ENCODE measurements at regions not wholly inside any gene's neighbourhood (a gene's known extent, or its start where the extent isn't known, plus 50 kb on each side); places are given as distances from the start of the nearest gene placed in this dataset.

DNA sequence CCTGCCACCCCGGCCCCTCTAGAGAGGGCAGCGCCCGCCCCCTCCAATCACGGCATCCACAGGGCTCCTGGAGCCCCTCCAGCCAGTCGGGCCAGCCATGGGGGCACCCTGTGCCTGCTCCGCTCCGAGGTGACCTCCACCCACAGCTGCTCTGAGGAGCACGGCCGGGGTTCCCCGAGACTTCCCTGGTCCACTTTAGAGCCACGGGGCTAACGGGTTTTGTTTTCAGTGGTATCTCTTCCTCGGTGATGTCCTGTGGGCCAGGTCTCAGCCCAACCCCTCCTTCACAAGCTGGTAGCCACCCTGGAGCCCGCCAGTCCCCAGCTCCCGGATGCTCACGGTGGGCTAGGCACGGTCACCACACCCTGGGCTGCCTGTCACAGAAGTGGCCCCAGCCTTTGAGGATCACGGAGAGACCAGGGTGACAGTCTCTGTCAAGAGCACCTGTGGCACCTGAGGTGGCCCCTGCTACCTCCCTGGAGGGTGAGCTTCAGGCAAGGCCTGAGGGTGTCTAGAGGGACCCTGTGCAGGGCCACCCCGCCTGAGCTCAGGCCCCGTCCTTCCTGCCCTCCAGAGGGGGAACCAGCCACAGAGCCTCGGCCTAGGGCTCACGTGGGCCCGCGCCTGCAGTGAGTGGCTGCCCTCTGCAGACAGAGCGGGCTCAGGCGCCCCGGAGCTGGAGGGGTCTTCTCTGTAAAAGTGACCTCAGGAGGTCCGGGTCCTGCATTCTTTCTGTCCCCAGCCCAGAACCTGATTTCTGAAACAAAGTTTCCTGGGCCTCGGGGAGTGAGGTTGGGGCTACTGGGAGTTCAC lies 146.0 kb upstream of the C14orf180 start:
- Histone ChIP-seq H3K27ac (ENCODE audit: low read depth, low read length) (no peak overlapping the region), H3K27me3 (ENCODE audit: control insufficient read depth in 1 of 2, insufficient read depth in 2 of 2, low read length in 2 of 2) (no peaks in the 10 kb centered on the region), H3K4me3 (ENCODE audit: low read depth in 1 of 2, low read length in 2 of 2) (no peak overlapping the region), H3K9me3 (ENCODE audit: control insufficient read depth in 1 of 2, low read length in 2 of 2) (no peaks in the 10 kb centered on the region), H3K36me3 (ENCODE audit: control insufficient read depth in 1 of 2, insufficient read depth in 2 of 2, low read length in 2 of 2) (no peaks in the 10 kb centered on the region), H3K4me1 (ENCODE audit: control insufficient read depth in 1 of 2, insufficient read depth in 2 of 2, low read length in 2 of 2) (peaks cover 9 to 11% of the 10 kb centered on the region in 2 donors), H3K9ac (ENCODE audit: low read depth in 1 of 2, low read length in 2 of 2) (no peak overlapping the region)

DNA sequence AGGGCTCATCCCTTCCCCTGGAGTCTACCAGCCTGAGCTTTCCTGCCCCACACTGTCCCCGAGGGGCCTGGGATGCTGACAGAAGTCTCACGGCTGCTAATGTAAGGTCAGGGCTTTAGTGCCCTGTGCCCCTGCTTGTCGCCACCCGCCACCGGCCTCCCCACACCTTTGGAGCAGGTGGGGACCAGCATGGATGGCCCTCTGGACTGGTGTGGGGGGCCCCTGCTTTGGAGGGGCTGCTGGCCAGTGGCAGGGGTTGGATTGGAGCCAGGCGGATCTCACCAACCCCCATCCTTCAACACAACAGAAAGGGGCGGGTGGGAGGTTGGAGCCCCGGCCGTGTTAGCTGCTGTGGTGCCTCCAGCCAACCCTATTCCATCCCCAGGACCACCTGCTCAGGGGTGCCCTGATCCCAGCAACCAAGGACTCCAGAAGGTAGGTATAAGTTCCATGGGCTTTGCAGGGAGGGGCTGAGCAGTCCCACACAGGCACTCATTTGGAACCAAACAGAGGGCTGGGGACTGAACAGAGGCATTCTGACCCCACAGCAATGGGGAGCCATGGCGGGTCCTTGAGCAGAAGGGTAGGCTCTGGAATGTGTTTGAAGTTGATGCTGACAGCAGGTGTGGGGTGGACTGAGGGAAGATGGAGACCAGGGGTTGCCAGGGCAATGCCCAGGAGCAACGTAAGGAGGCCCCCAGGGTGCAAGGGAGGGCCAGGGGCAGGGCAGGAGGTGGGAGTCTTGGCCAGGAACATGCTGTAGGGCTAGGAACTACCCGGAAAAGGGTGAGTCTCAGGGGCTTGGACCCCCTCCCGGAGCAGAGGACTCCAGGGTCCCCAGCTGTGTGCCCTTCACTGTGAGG lies 145.1 kb upstream of the C14orf180 start:
- no peaks in the 10 kb centered on the region for H3K9me3 ChIP-seq (ENCODE audit: control insufficient read depth in 1 of 2, low read length in 2 of 2)
- no peak overlapping the region for H3K4me3 ChIP-seq (ENCODE audit: low read depth in 1 of 2, low read length in 2 of 2)
- H3K9ac ChIP-seq (ENCODE audit: low read depth in 1 of 2, low read length in 2 of 2): no peak overlapping the region
- peaks cover 9 to 11% of the 10 kb centered on the region in 2 donors for H3K4me1 ChIP-seq (ENCODE audit: control insufficient read depth in 1 of 2, insufficient read depth in 2 of 2, low read length in 2 of 2)
- H3K36me3 ChIP-seq (ENCODE audit: control insufficient read depth in 1 of 2, insufficient read depth in 2 of 2, low read length in 2 of 2): no peaks in the 10 kb centered on the region
- no peaks in the 10 kb centered on the region for H3K27me3 ChIP-seq (ENCODE audit: control insufficient read depth in 1 of 2, insufficient read depth in 2 of 2, low read length in 2 of 2)
- H3K27ac ChIP-seq (ENCODE audit: low read depth, low read length): no peak overlapping the region

DNA sequence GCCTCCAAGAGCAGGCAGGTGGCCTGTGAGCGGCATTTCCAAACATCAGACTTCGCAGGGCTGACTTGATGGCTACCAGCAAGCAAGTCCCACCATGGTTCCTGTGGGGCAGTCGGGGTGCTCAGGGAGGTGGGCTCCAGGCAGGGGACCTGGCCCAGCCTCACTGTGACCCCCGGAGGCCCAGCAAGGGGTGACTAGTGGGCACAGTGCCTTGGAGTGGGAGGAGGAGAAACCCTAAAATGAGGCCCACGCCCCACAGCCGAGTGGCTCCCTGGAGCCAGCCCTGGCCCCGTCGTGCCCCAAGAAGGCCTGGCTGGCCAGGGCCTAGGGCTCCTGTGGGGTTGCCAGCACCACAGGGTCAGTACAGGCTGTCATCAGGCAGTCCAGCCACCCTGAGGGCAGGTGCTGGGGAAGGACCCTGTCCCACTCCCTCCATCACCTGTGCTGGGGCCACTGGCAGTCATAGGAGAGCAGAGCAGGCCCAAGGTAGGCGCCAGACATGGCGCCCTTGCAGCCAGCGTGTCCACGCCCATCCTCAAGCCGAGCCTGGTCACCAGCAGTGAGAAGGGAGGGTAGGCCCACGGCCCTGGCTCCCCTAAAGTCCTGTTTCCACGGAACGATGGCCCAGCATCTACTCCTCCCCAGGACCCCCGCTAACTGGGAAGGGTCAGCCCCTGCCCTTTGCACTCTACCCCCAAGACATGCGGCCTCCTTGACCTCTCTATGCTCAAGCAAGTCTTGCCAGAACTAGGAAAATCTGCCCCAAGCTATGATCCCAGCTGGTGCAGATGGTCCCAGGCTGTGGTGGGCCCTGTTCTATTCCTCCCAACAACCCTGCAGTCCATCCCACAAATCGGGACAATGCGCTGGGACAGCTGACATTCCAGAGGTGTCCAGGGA lies 144.2 kb upstream of the C14orf180 start:
- H3K4me1 ChIP-seq (ENCODE audit: control insufficient read depth in 1 of 2, insufficient read depth in 2 of 2, low read length in 2 of 2): peaks cover 9 to 11% of the 10 kb centered on the region in 2 donors
- H3K4me3 ChIP-seq (ENCODE audit: low read depth in 1 of 2, low read length in 2 of 2): no peak overlapping the region
- no peaks in the 10 kb centered on the region for H3K36me3 ChIP-seq (ENCODE audit: control insufficient read depth in 1 of 2, insufficient read depth in 2 of 2, low read length in 2 of 2)
- H3K27ac ChIP-seq (ENCODE audit: low read depth, low read length): no peak overlapping the region
- H3K9ac ChIP-seq (ENCODE audit: low read depth in 1 of 2, low read length in 2 of 2): no peak overlapping the region
- no peaks in the 10 kb centered on the region for H3K9me3 ChIP-seq (ENCODE audit: control insufficient read depth in 1 of 2, low read length in 2 of 2)
- no peaks in the 10 kb centered on the region for H3K27me3 ChIP-seq (ENCODE audit: control insufficient read depth in 1 of 2, insufficient read depth in 2 of 2, low read length in 2 of 2)

GRCh38 chr14:104436047-104436591 lies 143.4 kb upstream of the C14orf180 start:
- peaks cover 9 to 11% of the 10 kb centered on the region in 2 donors for H3K4me1 ChIP-seq (ENCODE audit: control insufficient read depth in 1 of 2, insufficient read depth in 2 of 2, low read length in 2 of 2)
- H3K36me3 ChIP-seq (ENCODE audit: control insufficient read depth in 1 of 2, insufficient read depth in 2 of 2, low read length in 2 of 2): no peaks in the 10 kb centered on the region
- no peaks in the 10 kb centered on the region for H3K9me3 ChIP-seq (ENCODE audit: control insufficient read depth in 1 of 2, low read length in 2 of 2)
- no peak overlapping the region for H3K27ac ChIP-seq (ENCODE audit: low read depth, low read length)
- no peaks in the 10 kb centered on the region for H3K27me3 ChIP-seq (ENCODE audit: control insufficient read depth in 1 of 2, insufficient read depth in 2 of 2, low read length in 2 of 2)
- H3K4me3 ChIP-seq (ENCODE audit: low read depth in 1 of 2, low read length in 2 of 2): peak overlapping the region; percentile 13 to 45
- no peak overlapping the region for H3K9ac ChIP-seq (ENCODE audit: low read depth in 1 of 2, low read length in 2 of 2)

- Histone ChIP-seq H3K9me3 (ENCODE audit: control insufficient read depth in 1 of 2, low read length in 2 of 2) (no peaks in the 10 kb centered on the region), H3K9ac (ENCODE audit: low read depth in 1 of 2, low read length in 2 of 2) (no peak overlapping the region), H3K27me3 (ENCODE audit: control insufficient read depth in 1 of 2, insufficient read depth in 2 of 2, low read length in 2 of 2) (no peaks in the 10 kb centered on the region), H3K27ac (ENCODE audit: low read depth, low read length) (no peak overlapping the region), H3K4me1 (ENCODE audit: control insufficient read depth in 1 of 2, insufficient read depth in 2 of 2, low read length in 2 of 2) (peaks cover 9 to 11% of the 10 kb centered on the region in 2 donors), H3K36me3 (ENCODE audit: control insufficient read depth in 1 of 2, insufficient read depth in 2 of 2, low read length in 2 of 2) (no peaks in the 10 kb centered on the region), H3K4me3 (ENCODE audit: low read depth in 1 of 2, low read length in 2 of 2) (peak overlapping the region in 1 of 2 donors; percentile 13)
Measured at GRCh38 chr14:104436741-104437701, 142.5 kb upstream of the C14orf180 start.

DNA sequence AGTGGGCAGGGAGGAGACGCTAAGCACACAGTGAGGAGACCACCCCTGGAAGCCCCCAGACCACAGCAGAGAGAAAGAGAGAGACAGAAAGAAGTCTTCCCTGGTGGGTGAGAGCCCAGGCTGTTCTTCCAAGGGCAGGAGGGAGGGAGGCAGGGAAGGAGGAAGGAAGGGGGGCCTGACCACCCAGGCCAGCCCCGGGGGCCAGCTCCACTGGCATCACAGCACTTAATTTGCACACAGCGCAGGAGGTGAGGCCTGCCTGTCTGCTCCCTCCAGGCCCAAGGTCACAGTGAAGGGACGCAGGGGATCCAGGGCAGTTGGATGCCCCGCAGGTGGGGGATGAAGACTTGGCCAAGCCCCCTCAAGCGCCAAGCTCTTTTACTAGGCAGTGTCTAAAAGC lies 141.9 kb upstream of the C14orf180 start:
- Histone ChIP-seq H3K27ac (ENCODE audit: low read depth, low read length) (no peak overlapping the region), H3K9ac (ENCODE audit: low read depth in 1 of 2, low read length in 2 of 2) (no peak overlapping the region), H3K4me3 (ENCODE audit: low read depth in 1 of 2, low read length in 2 of 2) (no peak overlapping the region), H3K36me3 (ENCODE audit: control insufficient read depth in 1 of 2, insufficient read depth in 2 of 2, low read length in 2 of 2) (no peaks in the 10 kb centered on the region), H3K27me3 (ENCODE audit: control insufficient read depth in 1 of 2, insufficient read depth in 2 of 2, low read length in 2 of 2) (no peaks in the 10 kb centered on the region), H3K9me3 (ENCODE audit: control insufficient read depth in 1 of 2, low read length in 2 of 2) (no peaks in the 10 kb centered on the region), H3K4me1 (ENCODE audit: control insufficient read depth in 1 of 2, insufficient read depth in 2 of 2, low read length in 2 of 2) (peaks cover 9 to 11% of the 10 kb centered on the region in 2 donors)

DNA sequence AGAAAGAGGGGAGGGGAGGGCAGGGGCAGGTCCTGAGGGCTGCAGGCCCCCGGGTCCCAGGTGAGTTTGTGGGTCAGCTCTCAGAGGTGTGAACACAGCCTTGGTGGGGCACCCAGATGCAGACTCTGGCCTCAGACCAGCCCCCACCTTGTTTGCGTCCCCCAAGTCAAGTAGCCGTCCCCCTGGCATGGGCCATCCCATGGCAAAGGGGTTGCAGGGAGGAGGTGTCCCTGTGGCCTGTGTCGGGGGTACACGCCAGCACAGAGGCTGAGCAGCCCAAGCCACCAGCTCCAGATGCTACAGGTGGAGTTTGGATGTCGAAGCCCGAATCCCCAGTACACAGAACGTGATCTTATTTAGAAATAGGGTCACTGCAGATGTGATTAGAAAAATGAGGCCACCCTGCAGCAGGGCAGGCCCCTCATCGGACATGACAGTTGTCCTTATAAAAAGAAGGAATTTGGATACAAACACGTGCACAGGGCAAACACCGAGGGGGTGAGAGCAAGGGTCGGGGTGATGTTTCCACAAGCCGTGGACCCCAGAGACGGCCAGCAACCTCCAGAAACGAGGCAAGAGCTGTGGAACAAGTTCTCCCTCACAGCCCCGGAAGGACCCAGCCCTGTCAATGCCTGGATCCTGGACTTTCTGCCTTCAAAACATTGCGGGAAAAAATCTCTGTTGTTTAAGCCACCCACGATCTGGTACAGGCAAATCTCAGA lies 141.2 kb upstream of the C14orf180 start:
- Histone ChIP-seq H3K4me3 (ENCODE audit: low read depth in 1 of 2, low read length in 2 of 2) (no peak overlapping the region), H3K27me3 (ENCODE audit: control insufficient read depth in 1 of 2, insufficient read depth in 2 of 2, low read length in 2 of 2) (no peaks in the 10 kb centered on the region), H3K9ac (ENCODE audit: low read depth in 1 of 2, low read length in 2 of 2) (no peak overlapping the region), H3K27ac (ENCODE audit: low read depth, low read length) (no peak overlapping the region), H3K9me3 (ENCODE audit: control insufficient read depth in 1 of 2, low read length in 2 of 2) (no peaks in the 10 kb centered on the region), H3K4me1 (ENCODE audit: control insufficient read depth in 1 of 2, insufficient read depth in 2 of 2, low read length in 2 of 2) (peaks cover 9 to 11% of the 10 kb centered on the region in 2 donors), H3K36me3 (ENCODE audit: control insufficient read depth in 1 of 2, insufficient read depth in 2 of 2, low read length in 2 of 2) (no peaks in the 10 kb centered on the region)

DNA sequence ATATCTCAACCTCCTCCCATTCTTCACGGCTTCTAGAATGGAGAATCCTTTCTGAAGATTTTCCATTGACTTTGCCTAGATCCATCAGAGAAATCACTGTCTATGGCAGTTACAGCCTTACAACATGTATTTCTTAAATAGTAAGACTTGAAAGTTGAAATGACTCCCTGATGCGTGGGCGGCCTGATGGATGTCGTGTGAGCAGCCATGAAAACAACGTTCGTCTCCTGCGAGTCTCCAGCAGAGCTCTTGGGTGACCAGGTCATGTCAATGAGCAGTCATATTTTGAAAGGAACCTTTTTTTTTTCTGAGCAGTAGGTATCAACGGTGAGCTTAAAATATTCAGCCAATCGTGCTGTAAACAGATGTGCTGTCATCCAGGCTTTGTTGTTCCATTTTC lies 139.9 kb upstream of the C14orf180 start:
- Histone ChIP-seq H3K4me1 (ENCODE audit: control insufficient read depth in 1 of 2, insufficient read depth in 2 of 2, low read length in 2 of 2) (peaks cover 9 to 11% of the 10 kb centered on the region in 2 donors), H3K4me3 (ENCODE audit: low read depth in 1 of 2, low read length in 2 of 2) (no peak overlapping the region), H3K9me3 (ENCODE audit: control insufficient read depth in 1 of 2, low read length in 2 of 2) (no peaks in the 10 kb centered on the region), H3K27me3 (ENCODE audit: control insufficient read depth in 1 of 2, insufficient read depth in 2 of 2, low read length in 2 of 2) (no peaks in the 10 kb centered on the region), H3K27ac (ENCODE audit: low read depth, low read length) (no peak overlapping the region), H3K36me3 (ENCODE audit: control insufficient read depth in 1 of 2, insufficient read depth in 2 of 2, low read length in 2 of 2) (no peaks in the 10 kb centered on the region), H3K9ac (ENCODE audit: low read depth in 1 of 2, low read length in 2 of 2) (no peak overlapping the region)

Data from duodenal mucosa (tissue), 2 donors.